NCI-H1105 (cell line): ENCODE measurements at regions not wholly inside any gene's neighbourhood (a gene's known extent, or its start where the extent isn't known, plus 50 kb on each side); places are given as distances from the start of the nearest gene placed in this dataset.

Source experiments
- DNase-seq: peaks from one replicate; lab custom pipeline; 2025; lab: John Stamatoyannopoulos, UW

GRCh38 chr11:59302991-59303390, 55.7 kb upstream of the OR5AN1 start:
- DNase-seq = no peak

- no peak for DNase-seq
Observed at GRCh38 chr11:59295435-59295834, 63.3 kb upstream of the OR5AN1 start.

DNA sequence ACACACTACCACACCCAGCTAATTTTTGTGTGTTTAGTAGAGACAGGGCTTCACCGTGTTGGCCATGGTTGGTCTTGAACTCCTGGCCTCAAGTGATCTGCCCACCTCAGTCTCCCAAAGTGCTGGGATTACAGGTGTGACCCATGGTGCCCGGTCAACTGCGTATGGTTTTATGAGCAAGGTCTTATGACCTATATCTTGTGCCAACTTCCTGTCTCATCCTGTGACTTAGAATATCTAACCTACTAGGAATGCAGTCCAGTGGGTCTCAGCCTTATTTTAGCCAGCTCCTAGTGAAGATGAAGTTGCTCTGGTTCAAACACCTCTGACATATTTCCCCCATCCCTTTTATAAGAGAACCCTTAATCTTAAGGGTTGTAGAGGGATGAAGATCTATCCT, 66.1 kb upstream of the OR5AN1 start:
- DNase-seq = no peak

- DNase-seq = no peak
Observed at GRCh38 chr11:59291228-59291627, 67.5 kb upstream of the OR5AN1 start.

DNA sequence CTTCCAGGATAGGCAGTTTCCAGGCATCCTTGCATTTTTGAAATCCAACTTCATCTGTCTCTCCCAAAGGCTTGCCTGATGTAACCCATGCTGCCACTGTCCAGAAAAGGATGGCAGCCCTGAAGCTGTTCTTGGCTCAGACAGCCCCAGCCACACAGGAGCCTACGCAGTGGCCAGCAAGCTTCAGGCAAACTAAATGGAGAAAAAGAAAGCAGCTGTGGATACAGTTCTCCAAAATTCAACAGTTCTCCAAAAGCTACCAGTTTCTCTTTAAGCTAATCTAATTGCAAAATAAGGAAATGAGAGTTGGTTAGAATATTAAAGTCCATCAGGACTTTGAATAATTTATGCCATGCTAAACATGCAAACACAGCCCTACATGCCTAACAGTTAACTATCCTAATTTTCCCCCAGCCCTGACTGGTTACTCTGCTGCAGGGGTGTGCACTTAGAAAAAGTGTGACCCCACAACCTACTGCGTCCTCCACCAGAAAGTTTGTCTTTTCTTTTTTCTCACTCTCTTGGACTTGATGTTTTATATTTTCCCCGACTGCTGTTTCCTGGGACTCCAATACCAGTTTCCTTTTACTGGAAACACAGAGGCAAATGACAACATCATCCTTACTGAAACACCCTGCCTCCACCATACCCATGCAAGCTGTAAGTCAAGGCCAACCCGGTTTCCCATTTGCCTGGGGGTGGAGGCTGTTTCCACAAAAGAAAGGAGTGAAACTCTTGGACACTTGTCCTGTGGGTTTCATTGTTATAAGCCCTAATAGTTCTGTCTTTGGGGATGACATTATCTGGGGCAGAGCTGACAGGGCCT, 69.1 kb upstream of the OR5AN1 start:
- DNase-seq = no peak

DNA sequence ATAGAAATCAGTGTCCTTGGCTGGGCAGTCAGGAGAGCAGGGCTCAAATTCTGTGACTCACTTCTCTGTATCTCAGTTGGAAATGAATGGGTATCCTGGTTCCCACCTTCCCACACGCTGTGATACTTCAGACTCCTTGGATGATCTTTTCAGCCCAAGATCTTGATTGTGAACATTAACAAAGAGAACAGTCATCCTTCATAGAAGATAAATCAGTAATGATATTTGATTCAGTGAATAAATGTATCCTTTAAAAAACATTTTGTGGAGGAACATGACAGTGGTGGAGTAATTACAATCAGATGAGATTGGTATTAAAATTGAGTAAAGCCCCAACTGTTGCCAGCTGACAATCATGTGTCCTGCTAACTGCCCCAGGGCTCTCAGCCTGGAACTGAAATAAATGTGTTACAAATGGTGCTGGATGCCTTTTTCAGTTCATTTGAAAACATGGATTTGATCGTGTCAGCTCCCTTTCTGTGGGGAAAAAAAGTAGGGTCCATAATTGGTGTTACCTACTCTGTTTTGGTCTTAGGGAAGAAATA, 72.9 kb upstream of the OR5AN1 start:
- DNase-seq = no peak

- no peak for DNase-seq
Observed at GRCh38 chr11:59284773-59285129, 72.0 kb upstream of the MPEG1 start.

- peak; percentile 22 for DNase-seq
Observed at GRCh38 chr11:59283825-59284772, 71.4 kb upstream of the MPEG1 start.

DNA sequence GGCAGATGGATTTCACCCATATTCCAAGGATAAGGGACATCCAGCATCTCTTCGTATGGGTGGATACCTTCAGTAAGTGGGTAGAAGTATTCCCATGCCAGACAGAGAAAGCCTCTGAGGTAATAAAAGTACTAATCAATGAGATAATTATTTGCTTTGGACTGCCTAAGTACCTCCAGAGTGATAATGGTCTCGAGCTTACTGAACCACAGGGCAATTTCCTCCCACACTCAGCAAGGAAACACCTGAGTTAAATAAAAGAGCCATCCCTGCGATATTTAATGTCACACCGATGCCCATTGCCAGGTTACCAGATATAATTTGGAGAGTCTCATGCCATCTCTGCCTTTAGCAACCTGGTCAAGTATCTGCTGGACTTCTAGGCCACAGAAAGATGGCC, 70.6 kb upstream of the MPEG1 start:
- DNase-seq = no peak

DNA sequence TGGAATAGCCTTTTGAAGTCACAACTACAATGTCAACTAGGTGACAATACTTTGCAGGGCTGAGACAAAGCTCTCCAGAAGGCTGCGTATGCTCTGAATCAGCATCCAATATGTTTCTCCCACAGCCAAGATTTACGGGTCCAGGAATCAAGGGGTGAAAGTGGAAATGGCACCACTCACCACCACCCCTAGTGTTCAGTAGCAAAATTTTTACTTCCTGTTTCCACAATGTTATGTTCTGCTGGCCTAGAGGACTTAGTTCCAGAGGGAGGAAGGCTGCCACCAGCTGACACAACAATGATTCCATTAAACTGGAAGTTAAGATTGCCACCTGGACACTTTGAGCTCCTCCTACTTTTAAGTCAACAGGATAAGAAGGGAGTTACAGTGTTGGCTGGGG, 68.5 kb upstream of the MPEG1 start:
- no peak for DNase-seq

- DNase-seq = no peak
Observed at GRCh38 chr11:59273373-59273841, 60.7 kb upstream of the MPEG1 start.

DNA sequence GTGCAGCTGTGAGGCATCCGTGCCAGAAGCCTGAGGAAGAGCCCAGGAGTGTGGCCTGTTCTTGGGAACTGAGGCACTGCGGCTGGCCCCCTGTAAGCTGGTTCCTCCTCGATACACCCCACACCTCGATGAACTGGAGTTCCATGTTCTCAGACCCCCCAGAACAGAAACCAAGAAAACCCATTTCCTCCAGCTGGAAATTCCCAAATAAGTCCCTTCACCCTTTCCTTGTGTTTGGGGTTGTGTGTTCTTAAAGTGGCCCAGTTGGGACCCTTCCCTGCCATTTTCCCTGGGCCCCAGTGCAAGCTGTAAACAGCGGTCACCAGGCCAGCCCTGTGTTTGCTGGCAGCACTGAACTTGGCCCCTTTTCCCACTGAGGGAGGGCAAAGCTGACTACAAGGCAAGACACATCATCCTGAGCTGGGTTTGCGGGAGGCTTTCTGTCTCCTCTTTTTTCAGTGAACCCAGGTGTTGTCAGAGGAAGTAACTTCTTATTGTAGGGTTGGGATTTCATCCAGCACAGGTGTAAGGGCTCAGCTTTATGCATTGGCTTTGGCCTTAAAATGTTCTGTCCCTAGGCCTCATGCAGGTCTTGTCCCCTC, 60.1 kb upstream of the MPEG1 start:
- DNase-seq = no peak

- no peak for DNase-seq
Observed at GRCh38 chr11:59271811-59272327, 59.1 kb upstream of the MPEG1 start.

- no peak for DNase-seq
Observed at GRCh38 chr11:59271247-59271755, 58.6 kb upstream of the MPEG1 start.

- no peak for DNase-seq
Observed at GRCh38 chr11:59267736-59268475, 55.2 kb upstream of the MPEG1 start.

GRCh38 chr11:59267196-59267595, 54.5 kb upstream of the MPEG1 start:
- no peak for DNase-seq

DNA sequence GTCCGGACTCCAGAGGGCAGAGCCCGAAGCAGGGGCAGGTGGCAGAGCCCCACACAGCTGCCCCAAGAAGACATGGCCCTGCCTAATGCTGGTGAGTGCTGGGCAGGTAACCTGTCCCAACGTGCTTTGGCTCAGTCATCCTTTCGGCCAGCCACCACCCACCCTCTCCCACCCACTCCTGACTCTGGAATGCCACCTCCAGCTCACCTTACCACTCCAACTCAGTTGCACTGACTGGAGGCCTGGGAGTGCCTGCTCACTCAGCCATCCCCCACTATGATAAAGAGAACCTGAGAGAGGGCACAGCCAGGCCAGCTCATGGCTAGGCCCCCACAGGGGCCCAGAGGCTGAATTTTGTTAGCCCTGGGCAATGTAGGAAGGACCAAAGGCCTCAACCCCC, 53.8 kb upstream of the MPEG1 start:
- no peak for DNase-seq

GRCh38 chr11:59265735-59266134, 53.0 kb upstream of the MPEG1 start:
- no peak for DNase-seq

DNA sequence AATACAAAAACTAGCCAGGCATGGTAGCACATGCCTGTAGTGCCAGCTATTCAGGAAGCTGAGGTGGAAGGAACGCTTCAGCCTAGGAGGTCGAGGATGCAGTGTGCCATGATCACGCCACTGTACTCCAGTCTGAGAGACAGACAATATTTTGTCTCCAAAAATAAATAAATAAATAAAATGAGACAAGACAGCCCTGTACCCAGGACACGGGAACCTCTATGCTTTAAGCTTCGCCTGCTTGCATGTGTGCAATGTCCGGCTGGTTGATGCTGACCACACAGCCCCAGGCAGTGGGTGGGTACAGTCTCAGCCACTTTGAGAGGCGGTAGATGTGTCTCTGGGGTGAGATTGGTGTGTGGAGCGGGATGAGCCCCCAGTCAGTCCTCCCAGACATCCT, 52.0 kb upstream of the MPEG1 start:
- DNase-seq = no peak

DNA sequence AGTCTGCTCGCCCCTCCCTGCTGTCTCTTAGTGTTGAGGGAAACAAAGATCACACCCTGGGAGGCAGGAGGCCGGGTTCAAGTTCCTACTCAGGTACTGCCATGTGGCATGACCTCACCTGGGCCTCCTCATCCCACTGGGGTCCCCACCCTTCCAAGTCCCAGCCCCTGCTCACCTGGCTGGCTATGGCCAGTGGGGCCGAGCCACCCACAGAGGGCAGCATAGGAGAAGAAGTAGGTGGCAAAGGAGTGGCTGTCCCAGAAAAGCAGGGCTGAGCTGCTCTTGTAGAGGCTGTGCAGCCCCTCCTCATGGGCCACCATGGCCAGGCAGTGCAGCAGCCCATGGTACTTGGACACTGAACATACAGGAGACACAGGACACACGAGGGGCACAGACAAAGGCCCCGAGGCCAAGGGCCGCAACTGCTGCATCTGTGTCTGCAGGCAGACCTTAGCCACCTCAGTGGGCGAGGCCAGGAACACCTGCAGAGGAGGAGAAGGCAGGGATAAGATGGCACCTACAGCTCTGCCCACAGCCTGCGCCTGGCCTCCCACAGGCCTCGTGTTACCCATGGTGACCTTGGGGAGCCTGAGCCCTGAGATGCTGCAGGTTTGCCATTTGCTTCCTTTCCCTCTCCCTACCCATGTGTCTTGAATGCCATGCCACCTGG, 50.6 kb upstream of the MPEG1 start:
- DNase-seq = no peak
